ENCODE measurements at regions not wholly inside any gene's neighbourhood (a gene's known extent, or its start where the extent isn't known, plus 50 kb on each side); places are given as distances from the start of the nearest gene placed in this dataset.

DNA sequence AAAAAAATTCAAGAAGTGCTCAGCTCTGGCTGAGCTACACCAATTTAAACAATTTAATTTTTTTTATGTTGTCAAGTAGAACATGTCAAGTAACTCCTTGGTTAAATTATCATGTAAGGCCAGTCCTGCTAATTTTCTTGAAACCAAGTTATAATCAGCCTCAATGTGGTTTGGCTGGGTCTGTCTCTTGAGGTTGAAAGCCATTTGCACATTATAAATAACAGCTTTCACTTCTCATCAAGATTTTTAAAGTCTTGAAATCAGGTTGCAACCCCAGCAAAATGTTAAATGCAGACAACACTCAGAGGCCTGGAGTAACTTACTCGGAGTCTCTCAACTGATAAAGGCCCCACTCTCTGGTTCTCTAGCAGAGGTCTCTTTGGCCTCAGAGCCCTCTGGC is 324.4 kb downstream of the BRD1 start:
- TF ChIP-seq, protein P1, sequence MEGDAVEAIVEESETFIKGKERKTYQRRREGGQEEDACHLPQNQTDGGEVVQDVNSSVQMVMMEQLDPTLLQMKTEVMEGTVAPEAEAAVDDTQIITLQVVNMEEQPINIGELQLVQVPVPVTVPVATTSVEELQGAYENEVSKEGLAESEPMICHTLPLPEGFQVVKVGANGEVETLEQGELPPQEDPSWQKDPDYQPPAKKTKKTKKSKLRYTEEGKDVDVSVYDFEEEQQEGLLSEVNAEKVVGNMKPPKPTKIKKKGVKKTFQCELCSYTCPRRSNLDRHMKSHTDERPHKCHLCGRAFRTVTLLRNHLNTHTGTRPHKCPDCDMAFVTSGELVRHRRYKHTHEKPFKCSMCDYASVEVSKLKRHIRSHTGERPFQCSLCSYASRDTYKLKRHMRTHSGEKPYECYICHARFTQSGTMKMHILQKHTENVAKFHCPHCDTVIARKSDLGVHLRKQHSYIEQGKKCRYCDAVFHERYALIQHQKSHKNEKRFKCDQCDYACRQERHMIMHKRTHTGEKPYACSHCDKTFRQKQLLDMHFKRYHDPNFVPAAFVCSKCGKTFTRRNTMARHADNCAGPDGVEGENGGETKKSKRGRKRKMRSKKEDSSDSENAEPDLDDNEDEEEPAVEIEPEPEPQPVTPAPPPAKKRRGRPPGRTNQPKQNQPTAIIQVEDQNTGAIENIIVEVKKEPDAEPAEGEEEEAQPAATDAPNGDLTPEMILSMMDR (IDR thresholded peaks at IDR 0.05; ENCODE audit: insufficient read depth, low read depth, low read length), result no peak
- no peaks in the 10 kb centered on the region for H3K27me3 ChIP-seq (ENCODE audit: control insufficient read depth, insufficient read depth, low read length)
- no peak for DNase-seq (ENCODE audit: low read depth)
- ChIA-PET CTCF (no interaction called here), POLR2A (no interaction called here)
- no peaks in the 10 kb centered on the region for H3K36me3 ChIP-seq (ENCODE audit: control insufficient read depth, insufficient read depth, low read length)
- H3K4me3 ChIP-seq (ENCODE audit: low read depth, low read length), result no peak overlapping the region

DNA sequence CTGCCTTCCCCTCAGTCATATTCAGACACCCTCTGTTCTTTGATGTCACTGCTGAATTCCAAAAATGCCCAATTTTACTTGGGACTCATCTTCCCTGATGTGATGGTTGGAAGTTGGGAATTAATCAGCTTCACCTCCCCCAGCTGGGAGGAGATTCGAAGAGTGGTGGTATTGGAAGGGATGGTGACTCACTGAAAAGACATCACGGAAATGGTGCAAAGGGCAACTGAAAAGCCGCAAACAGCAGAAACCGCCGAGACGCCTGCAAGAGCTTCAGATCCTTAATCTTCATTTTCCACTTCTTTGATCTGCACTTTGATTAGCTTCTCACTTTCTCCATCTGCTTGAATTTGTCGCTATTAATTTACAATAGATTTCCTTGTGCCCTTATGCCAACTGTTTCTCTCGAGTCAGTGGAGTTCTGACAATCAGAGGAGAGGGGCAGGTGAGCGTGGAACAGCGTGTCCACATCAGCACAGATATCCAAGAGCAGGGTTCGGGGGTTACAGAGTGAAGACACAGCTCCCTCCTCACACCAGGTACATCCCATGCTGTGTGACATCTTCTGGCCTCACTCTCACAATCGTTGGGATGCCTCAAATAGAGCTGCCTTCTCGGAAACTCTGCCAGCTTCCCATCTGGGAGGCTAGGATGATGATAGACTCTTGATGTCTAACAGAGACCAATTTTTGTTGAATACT is 325.4 kb downstream of the BRD1 start:
- no peak overlapping the region for H3K4me3 ChIP-seq (ENCODE audit: low read depth, low read length)
- POLR2A ChIA-PET, result no interaction called here
- no peak for DNase-seq (ENCODE audit: low read depth)
- CTCF ChIA-PET, result no interaction called here
- H3K27me3 ChIP-seq (ENCODE audit: control insufficient read depth, insufficient read depth, low read length), result no peaks in the 10 kb centered on the region
- H3K36me3 ChIP-seq (ENCODE audit: control insufficient read depth, insufficient read depth, low read length), result no peaks in the 10 kb centered on the region
- TF ChIP-seq, protein P1 (IDR thresholded peaks at IDR 0.05; ENCODE audit: insufficient read depth, low read depth, low read length), result no peak

DNA sequence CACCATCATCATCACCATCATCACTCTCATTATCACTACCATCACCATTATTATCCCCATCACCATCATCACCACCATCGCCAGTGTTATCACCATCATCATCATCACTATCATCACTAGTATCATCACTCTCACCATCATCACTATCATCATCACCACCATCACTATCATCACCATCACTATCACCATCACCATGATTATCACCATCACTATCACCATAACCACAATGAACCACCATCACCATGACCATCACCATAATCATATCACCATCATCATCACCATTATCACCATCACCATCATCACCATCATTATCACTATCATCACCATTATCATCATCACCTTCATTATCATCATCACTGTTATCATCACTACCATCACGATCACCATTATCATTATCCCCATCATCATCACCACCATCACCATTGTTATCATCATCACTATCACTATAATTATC is 326.7 kb downstream of the BRD1 start:
- CTCF ChIA-PET, result no interaction called here
- no peaks in the 10 kb centered on the region for H3K36me3 ChIP-seq (ENCODE audit: control insufficient read depth, insufficient read depth, low read length)
- DNase-seq (ENCODE audit: low read depth), result no peak
- no peak overlapping the region for H3K4me3 ChIP-seq (ENCODE audit: low read depth, low read length)
- POLR2A ChIA-PET, result no interaction called here
- no peaks in the 10 kb centered on the region for H3K27me3 ChIP-seq (ENCODE audit: control insufficient read depth, insufficient read depth, low read length)
- TF ChIP-seq, protein P1 (IDR thresholded peaks at IDR 0.05; ENCODE audit: insufficient read depth, low read depth, low read length), result no peak

DNA sequence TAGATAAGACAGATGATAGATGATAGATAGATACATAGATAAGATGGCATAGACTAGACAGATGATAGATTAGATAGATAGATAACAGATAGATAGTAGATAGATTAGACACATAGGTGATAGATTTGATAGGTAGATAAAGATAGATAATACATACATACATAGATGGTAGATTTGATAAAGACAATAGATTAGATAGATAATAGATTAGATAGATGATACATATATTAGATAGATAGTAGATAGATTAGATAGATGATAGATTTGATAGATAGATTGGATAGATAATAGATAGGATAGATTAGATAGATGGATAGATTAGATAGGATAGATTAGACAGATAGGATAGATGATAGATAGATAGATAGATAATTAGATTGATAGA is 327.6 kb downstream of the BRD1 start:
- no peak overlapping the region for H3K4me3 ChIP-seq (ENCODE audit: low read depth, low read length)
- POLR2A ChIA-PET, result no interaction called here
- CTCF ChIA-PET, result no interaction called here
- no peak for DNase-seq (ENCODE audit: low read depth)
- H3K27me3 ChIP-seq (ENCODE audit: control insufficient read depth, insufficient read depth, low read length), result no peaks in the 10 kb centered on the region
- TF ChIP-seq, protein P1 (IDR thresholded peaks at IDR 0.05; ENCODE audit: insufficient read depth, low read depth, low read length), result no peak
- no peaks in the 10 kb centered on the region for H3K36me3 ChIP-seq (ENCODE audit: control insufficient read depth, insufficient read depth, low read length)

DNA sequence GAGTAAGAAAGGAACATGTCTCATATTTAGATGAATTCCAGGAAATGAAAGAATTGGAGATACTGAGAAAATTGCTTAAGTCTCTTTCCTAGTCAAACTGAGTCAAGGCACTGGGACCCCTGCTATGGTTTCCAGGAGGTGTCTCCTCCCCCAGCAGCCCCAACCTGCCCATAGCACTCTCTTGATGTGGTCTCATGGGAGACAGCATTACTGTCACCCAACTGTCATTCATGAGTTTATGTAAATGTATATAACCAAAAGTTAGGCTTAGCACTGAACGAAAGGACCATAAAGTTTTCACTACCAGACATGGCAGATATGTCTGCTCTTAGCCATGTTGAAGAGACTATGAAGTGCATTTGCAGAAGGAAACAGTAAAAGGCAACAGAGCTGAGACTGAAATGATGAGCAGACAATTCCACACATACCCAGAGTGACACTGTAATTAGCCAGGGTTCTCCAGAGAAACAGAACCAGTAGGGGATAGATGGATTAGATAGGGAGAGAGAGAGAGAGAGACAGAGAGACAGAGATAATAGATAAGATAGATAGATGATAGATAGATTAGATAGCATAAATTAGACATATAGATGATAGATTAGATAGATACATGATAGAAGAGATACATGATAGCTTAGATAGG is 328.1 kb downstream of the BRD1 start:
- no peaks in the 10 kb centered on the region for H3K36me3 ChIP-seq (ENCODE audit: control insufficient read depth, insufficient read depth, low read length)
- CTCF ChIA-PET, result no interaction called here
- no peaks in the 10 kb centered on the region for H3K27me3 ChIP-seq (ENCODE audit: control insufficient read depth, insufficient read depth, low read length)
- POLR2A ChIA-PET, result no interaction called here
- DNase-seq (ENCODE audit: low read depth), result no peak
- H3K4me3 ChIP-seq (ENCODE audit: low read depth, low read length), result no peak overlapping the region
- TF ChIP-seq, protein P1 (IDR thresholded peaks at IDR 0.05; ENCODE audit: insufficient read depth, low read depth, low read length), result no peak

Measured in BJ (cell line).